Fibroblast of peridontal ligament (primary cell): ENCODE measurements at regions not wholly inside any gene's neighbourhood (a gene's known extent, or its start where the extent isn't known, plus 50 kb on each side); places are given as distances from the start of the nearest gene placed in this dataset.
"Not testable (repeated sequence)": the region's sequence is repeated elsewhere in the genome, so short reads cannot be mapped to it uniquely, and the experiment has no call there.

ENCODE experiments used
- DNase-seq: peaks from one replicate; pipeline ENCODE4 v3.0.0-alpha.2; 2010; ENCODE audit errors: extremely low read depth

DNA sequence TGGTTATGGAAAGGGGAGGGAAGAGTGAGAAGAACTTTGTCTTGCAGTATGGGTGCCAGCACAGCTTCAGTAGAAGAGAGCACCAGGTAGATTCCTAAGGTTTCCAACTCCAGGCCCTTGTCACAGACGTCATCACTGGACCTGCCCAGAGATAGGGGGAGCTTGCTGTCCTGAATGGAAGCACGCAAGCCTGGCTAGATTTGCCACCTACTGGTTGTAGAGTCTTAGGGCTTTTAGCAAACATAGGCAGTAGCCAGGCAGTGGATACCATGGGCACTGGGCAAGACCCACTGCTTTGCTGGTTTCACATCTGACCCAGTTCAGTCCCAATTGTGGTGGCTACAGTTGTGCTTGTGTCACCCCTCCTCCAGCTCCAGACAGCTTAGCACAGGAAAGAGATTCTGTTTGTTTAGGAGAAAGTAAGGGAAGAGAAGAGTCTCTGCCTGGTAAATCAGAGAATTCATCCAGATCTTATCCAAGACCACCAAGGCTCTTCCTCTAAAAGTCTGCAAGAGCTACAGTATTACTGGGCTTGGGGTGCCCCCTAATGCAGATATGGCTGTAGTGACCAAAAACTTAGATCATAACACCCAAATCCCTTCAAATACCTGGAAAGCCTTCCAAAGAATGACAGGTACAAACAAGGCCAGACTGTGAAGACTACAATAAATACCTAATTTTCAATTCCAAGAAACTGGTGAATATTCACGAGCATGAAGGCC, 158.9 kb downstream of the HINT1 start:
- DNase-seq = peak; percentile 23

DNA sequence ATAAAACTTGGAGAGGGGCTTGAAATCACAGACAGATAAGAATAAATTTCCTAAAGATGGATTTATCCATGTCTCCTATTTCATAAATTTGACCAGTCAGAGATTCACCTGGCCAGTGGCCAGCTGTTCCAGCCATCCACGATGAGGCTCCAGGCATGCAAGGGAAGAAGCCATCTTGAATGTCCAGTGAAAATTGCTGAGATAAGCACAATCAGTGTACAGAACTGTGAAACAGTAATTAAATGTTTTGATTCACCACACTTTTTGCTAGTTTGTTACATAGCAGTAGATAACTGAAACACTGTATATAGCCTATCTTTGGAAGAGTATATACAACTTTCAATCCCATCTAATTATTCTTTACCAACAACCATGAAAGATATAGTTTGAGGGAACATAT, 163.5 kb downstream of the HINT1 start:
- no peak for DNase-seq

DNA sequence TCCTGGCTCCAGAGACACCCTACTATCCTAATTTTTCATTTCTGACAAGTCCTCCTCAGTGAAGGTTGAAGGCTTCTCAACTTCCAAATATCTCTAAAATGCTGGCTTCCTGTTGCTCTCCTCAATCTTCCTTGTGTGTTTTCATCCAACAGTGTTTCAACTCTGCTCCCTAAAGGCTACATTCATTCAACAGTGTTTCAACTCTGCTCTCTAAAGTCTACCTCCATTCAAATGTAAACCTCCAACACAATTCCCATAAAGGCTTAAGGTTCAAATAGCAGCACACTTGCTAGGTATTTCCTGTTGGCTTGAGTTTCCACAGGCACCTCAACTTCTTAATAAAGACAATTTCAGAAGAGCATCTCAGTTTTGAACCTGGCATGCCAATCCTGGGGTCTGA, 164.8 kb downstream of the HINT1 start:
- no peak for DNase-seq

DNA sequence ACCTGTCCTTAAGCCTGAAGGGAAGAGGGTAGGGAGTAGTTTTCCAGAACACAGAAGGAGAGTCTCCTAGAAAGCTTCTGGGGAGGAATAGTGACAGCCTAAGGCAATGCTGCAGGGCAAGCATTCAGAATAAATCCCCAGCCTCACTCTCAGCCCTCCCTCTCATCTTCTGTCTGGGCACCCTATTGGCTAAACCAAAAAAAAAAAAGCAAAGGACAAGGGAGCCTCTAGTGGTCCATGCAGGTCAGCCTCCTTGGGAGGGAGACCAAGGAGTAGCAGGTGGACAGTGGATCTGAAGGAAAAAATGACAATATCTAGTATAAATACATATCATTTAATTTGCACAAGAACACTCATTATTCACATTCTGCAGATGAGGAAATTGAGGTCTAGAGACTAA, 168.3 kb downstream of the HINT1 start:
- not testable (repeated sequence) for DNase-seq

DNA sequence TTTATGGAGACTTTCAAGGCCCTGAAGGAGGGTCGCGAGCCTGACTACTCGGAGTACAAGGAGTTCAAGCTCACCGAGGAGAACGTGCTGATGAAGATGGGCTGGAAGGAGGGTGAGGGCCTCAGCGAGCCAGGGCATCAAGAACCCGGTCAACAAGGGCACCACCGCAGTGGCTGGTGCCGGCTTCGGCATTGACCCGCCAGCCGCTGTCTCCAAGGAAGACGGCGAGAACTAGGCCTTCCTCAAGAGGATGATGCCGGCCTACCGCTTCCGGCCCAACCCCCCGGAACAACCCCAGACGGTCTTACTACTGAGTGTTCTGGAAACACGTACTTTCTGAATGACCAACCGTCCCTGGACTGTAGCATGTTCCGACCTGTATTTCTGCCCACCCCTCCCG, 169.2 kb downstream of the HINT1 start:
- DNase-seq = no peak

DNA sequence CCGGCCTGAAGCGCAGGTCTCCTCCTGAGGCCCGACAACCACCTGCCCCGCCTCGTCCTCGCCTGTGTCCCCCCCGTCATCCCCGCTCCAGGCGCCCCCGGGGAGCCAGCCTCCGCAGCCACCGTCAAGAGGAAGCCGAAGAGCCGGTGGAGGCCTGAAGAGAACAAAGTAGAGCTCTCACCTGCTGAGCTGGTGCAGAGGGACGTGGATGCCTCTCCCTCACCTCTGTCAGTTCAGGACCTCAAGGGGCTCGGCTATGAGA, 169.9 kb downstream of the HINT1 start:
- no peak for DNase-seq

DNA sequence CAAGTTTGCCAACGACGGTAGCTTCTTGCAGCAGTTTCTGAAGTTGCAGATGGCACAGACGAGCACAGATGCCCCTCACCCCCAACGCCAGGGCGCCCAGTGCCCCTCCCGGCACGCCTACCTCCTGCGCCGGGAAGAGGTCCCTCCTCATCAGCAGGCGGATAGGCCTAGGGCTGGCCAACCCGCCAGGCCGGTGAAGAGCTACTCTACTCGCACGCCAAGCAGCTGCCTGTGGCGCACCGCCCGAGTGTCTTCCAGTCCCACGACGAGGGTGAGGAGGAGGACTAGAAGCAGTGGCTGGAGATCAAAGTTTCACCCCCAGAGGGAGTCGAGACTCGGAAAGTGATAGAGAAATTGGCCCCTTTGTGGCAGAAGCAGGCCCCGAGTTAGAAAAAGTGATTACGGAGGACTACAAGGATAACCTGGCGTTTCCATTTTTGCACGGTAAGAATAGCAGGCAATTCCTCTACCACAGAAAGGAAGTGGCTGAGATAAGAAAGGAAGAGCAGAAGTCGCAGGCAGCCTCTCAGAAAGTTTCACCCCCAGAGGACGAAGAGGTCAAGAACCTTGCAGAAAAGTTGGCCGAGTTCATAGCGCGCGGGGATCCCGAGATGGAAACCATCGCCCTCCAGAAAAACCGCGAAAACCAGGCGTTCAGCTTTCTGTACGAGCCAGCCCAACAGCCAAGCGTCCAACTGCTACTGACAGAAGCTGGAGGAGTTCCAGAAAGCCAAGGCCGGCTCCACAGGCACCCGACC, 170.4 kb downstream of the HINT1 start:
- no peak for DNase-seq

DNA sequence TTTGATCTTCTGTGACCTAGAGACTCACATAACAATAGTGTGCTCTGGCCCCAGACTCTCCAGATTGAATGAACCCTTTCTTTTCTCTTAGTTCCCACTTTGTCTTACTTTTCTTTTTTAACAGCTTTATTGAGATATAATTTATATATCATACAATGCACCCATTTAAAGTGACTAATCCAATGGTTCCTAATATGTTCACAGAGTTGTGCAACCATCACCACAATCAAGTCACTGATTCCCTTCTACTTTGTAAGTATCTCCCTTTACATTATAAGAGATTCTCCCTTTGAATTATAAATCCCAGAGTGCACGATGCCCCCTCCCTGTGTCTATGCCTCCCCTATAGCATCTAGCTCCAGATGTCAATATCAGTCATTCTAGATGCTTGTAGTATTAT, 172.4 kb downstream of the HINT1 start:
- peak; percentile 16 for DNase-seq

DNA sequence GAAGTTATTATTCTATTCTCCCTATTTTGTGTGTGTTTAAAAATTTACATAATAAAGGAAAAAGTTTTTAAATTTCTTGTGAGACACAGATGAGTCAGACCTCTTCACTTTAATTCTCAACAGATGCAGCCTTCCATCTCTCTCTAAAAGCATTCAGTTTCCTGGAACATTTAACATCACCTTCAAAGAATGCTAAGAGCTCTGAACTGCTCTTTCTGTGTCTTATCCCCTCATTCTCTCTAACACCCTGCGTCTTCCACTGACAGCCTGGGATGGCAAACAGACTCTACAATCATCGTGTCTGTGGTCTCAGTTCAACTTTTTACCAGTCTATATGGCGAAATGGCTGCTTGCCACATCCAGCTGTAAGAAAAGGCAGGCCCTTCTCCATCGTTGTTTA, 173.0 kb downstream of the HINT1 start:
- peak; percentile 89 for DNase-seq

DNA sequence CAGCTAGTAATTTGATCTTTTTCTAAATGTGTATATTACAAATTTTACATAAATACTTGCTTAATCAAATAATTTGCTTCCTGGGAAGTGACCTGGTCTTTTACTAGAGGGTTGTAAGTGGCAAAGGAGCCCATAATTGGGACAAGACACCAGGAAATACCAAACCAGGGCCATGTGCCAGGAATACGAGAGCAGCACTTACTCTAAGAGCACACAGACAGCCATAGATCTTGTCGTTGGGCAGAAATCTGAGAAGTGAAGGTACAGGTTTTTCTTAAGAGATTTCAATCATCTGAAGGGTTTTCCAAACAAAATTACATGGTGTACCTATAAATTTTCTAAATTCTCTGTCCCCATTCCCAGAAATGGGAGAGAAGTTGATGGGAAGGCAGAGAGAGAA, 179.3 kb downstream of the HINT1 start:
- DNase-seq = no peak

DNA sequence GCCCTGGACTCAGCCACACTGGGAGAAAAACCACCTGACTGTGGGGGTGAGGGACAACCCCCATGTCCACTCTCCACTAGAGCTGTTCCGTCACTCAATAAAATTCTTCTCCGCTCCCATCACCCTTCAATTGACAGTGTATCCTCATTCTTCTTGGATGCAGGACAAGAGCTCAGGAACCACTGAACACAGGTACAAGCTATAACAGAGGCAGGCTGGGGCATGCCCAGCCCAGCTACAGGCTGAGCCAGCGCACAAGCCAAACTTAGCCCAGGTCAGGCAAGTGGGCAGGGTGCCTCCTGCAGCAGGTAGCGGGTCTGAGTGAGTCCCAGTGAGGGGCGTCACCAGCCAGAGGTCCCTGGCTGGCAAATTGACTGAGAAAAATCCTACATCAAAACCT, 183.4 kb downstream of the HINT1 start:
- no peak for DNase-seq

DNA sequence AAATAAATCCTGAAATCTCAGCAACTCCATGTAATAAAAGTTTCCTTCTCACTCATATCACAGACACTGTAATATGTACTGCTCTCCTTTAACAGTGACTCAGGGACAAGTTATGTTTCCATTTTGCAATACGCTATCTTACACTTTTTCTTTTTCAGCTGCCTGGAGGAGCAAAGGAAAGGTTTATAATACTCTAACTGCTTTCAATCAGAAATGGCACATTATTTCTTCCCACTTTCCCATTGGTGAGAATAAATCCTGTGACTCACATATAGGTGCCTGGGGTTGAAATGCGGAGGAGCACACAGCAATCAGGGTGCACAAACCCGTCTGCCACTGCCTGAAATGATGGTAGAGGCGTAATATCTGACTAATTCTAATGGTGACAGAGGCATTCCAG, 186.6 kb downstream of the HINT1 start:
- DNase-seq = peak; percentile 45

DNA sequence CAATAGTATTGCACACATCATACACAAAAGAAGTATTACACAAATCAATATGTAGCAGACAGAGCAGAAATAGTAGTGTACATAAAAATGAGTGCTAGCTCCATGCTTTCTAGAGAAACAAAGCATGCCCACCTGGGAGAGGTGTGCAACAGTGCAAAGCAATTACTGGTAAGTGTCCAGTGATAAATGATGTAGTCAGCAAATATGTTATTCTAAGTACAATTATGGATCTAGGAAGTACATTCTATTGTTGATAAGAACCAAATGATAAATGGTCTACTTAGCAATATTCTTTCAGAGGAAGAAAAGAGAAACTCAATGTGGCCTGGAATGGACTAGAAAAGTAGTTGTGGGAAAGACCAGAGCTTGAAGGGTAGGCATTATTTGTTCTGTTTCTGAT, 188.6 kb downstream of the HINT1 start:
- DNase-seq = no peak

DNA sequence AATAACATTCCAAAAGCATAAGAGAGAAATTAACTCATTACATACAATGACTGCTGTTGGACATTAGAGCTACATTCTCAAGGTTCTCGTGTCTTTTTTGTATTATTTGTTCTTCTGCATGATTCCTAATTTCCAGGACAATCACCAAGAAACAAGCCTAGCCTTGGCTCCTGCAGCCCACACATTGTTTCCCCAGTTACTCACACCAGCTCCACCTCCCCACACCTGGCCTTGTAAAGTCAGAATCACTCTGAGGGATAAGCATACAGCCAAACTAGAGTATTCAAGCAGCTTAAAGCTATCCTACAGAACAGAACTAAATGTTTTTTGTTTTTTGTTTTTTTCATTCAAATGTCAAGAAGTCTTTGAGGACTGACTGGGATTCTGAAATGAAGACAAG, 189.2 kb downstream of the HINT1 start:
- no peak for DNase-seq

DNA sequence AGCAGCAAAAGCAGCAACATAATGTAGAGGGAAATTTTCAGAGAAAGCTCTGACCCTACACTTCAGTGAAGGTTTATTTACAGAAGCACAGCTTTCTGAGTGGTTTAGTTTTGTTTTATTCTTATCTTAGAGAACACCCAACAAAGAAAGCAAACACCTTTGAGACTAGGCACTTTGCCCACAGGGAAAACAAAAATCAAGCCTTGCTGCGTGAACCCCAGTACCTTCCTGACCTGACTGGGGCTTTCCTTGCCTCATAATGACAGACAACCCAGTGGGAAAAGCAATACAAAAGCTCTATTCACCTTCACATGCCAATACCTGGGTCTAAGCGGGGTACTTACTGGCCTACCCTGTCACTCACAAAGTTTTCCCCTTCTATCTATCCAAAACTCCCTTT, 189.8 kb downstream of the HINT1 start:
- no peak for DNase-seq

DNA sequence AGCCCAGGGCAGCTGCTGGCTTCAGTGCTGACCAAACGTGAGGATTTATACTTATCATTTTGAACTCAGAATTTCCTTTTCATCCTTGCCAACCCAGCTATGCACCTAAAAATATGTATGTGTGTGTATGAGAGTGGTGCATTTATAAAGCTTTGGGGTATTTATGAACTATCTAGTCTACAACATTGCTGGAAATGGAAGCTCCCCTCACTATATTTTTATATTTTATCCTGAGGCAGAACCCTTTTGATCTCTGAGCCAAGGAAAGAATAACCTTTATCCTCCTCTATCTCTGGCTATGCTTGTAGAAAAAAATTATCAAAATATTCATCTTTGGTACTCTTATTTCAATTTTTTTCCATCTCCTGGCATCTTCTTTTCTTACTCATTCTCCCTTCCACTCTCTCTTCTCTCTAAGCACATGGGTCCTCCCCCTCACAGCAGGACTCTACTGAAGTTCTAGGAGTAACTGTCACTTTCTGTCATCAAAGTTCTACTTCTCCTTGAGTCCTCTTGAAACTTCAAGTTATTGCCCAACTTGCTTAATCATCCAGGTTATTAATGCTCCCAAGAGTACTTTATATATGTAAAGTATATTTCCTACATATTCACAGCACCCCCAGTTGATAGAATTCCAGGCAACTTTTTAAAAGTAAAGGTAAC, 190.9 kb downstream of the HINT1 start:
- DNase-seq = no peak

DNA sequence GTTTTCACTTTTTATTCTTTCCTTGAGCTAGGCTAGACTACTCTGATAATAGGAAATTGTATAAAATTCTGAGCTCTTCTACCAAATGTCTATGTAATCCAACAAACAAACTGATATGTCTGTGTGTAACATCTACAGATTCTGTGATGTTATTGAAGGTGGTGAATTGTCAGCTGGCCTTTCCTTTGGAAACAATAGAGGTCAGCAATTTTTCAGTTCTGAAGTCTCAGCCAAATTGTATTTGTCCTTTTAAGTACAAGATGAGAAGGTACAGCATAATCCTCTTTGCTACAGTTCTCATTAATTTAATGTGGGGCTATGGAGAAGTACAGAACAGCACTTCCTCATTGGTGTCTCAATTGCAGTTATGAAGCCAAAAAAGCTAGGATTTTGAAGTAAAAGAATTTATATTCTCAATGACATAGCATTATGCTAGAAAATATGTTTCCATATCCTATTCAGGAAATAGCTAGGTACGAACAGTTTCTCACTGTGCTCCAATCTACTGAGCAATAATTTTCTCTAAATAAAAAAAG, 198.0 kb downstream of the HINT1 start:
- DNase-seq = no peak

DNA sequence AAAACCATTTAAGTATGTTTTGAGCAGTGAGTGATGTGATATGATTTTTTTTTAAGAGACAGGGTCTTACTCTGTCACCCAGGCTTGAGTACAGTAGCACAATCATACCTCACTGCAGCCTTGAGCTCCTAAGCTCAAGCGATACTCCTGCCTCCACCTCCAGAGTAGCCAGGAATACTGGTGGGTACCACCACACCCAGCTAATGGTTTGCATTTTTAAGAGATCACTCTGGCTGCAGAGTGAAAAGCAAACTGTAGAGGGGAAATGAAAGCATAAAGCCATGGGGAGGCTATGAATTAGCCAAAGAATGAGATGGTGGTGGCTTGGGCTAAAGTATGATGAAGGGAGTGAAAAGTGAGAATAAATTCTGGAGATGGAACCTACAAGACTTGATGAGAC, 199.1 kb downstream of the HINT1 start:
- no peak for DNase-seq

DNA sequence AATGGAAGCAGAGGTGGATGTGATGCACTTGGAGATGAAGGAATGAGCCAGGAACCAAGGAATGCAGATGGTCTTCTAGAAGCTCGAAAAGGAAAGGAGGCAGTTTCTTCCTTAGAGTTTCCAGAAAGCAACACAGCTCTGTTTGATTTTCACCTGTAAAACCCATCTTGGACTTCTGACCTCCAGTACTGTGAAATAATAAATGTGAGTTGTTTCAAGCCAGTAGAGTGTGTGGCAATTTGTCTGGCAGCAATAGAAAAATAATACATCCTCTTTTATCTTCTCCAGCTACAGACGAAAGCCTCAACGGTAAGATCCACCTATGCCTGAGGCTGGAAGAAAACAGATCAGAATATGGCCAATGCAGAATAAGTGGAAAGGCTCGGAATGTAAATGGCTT, 199.7 kb downstream of the HINT1 start:
- no peak for DNase-seq

DNA sequence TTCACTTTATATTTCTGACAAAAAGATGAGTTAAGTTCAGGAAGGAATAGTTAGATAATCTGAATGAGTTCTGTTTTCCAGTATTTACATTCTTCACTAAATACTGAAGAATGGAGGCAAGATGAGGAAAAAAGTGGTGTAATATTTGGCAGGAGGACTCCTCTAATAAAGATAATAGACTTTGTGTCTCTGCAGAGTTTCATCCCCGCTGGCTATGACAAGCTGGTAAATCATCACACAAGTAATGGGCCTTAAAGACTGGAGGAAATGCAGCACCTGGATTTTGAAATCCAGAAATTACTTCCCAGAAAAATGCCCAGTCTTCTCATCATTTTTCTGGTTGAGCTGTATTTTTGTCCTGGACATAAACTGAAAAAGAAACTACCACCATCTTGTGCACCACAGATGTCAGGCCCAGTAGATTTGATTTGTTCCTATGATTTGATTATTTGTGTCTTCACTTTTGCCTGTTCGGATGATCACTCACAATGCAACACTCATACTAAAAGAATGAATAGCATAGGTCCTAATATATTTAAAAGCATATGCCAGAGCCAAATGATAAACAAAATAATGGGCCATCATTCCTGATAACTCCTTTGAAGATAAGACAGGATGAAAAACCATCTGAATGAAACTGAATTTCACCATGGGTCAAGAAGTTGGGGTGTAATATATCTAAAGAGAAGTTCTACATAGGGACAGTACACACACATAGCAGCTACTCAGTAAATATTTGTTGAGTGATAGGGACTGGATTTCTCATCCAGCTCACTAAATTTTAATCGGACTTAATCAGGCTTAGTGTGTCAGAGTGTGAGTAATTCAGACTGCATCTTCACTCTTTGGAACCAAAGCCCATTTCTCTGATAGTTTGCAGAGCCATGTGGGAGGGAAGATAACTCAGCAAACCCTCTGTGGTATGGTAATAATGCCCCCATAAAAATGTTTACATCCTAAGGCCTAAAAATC, 200.5 kb downstream of the HINT1 start:
- no peak for DNase-seq

DNA sequence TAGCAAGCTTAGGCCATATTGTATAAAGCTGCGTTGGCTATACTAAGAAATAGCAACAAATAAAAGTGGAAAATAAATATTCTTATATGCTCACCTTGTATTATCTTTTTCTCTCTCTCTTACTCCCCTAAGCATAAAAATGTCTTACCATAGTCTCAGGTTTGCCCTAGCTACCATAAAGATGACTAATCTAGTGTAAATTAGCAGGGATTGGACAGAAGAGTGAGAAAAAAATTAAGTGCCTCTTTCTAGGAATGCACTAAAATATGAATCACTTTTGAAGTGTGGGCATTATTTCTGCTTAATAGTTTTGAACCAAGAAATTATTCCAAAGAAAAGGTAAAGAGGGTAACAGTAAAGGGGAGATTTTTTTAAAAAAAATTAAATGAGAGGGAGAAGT, 201.3 kb downstream of the HINT1 start:
- DNase-seq = no peak

DNA sequence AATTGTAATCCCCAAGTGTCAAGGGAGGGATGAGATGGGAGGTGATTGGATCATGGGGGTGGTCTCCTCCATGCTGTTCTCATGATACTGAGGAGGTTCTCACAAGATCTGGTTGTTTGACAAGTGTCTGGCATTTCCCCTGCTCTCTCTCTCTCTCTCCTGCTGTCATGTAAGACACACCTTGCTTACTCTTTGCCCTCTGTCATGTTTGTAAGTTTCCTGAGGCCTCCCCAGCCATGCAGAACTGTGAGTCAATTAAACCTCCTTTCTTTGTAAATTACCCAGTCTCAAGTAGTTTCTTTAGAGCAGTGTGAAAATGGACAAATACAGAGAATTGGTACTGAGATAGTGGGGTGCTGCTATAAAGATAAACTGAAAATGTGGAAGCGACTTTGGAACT, 207.9 kb downstream of the HINT1 start:
- no peak for DNase-seq
